IMR-90 (cell line): ENCODE measurements at regions not wholly inside any gene's neighbourhood (a gene's known extent, or its start where the extent isn't known, plus 50 kb on each side); places are given as distances from the start of the nearest gene placed in this dataset.

Experiments
- CTCF ChIP-seq: conservative IDR thresholded peaks from 2 replicates; pipeline ENCODE4 v1.5.1; 2012; ENCODE audit warnings: mild to moderate bottlenecking, low read depth, low read length, improper control_type of control experiment
- POLR2A ChIP-seq: IDR thresholded peaks from 2 replicates; pipeline ENCODE4 v1.6.1; 2012; ENCODE audit warnings: mild to moderate bottlenecking, low read depth, low read length
- RFX5 ChIP-seq: IDR thresholded peaks from 2 replicates; pipeline ENCODE4 v1.8.0; 2012; ENCODE audit warnings: low read depth, mild to moderate bottlenecking, low read length, moderate library complexity

DNA sequence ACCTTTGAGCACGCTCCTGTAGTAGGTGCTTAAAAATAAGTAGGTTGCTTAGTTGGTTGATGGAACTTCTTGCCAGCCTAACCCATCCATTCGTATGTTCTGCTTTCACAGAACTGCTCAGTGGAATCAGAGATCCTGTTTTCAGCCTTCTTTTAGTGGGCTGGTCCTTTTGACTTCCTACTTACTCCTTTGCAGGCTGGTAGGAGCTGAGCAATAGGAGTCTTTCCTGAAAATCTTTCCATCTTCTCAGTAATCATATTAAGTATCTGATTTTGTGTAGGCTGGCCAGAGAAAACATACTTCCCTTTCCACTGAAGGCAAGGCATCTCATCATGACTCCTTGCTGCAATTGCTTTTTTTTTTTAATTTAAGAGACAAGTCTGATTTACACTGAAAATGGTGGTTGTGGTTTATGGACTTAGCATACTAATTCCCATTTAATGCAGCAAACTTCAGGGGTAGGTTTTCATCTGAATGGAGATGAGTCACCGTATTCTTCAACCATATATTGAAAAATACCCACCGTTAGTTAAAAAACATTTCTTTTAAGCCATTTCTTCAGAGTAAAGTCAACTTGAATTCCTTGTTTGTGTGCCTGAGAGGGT lies 208.0 kb downstream of the ZNF365 start:
- TF ChIP-seq CTCF = no peak
- peak; percentile 35; the same call in 1 of the 2 replicates for TF ChIP-seq POLR2A
- no peak for TF ChIP-seq RFX5
